OCI-LY1 (cell line): ENCODE measurements at regions not wholly inside any gene's neighbourhood (a gene's known extent, or its start where the extent isn't known, plus 50 kb on each side); places are given as distances from the start of the nearest gene placed in this dataset.

Experiments
- H2AFZ ChIP-seq: fragments of 200-600 bp; sonication (generic), shearing (Covaris generic); 2 replicates; pipeline ENCODE4 v1.6.0; 2014; ENCODE audit warnings: antibody characterized with exemption, mild to moderate bottlenecking, low read length
- H3F3A ChIP-seq: fragments of 200-600 bp; sonication (generic), shearing (Covaris generic); 2 replicates; pipeline ENCODE4 v1.6.0; 2014; ENCODE audit warnings: mild to moderate bottlenecking, antibody characterized with exemption, low read length, moderate library complexity; ENCODE audit not compliant: insufficient read depth
- H3K27ac ChIP-seq: fragments of 200-600 bp; sonication (generic); 2 replicates; pipeline ENCODE4 v1.5.1; 2014; ENCODE audit warnings: low read length, mixed run types, mild to moderate bottlenecking, low read depth; ENCODE audit not compliant: poor library complexity, severe bottlenecking
- H3K27me3 ChIP-seq: fragments of 200-600 bp; sonication (generic); 2 replicates; pipeline ENCODE4 v1.6.0; 2014; ENCODE audit warnings: antibody characterized with exemption, mild to moderate bottlenecking, low read length, moderate library complexity; ENCODE audit not compliant: insufficient read depth
- H3K36me3 ChIP-seq: fragments of 200-600 bp; sonication (generic); 2 replicates; pipeline ENCODE4 v1.6.1; 2014; ENCODE audit warnings: mild to moderate bottlenecking, antibody characterized with exemption, low read length, moderate library complexity, mixed read lengths; ENCODE audit not compliant: insufficient read depth
- H3K4me1 ChIP-seq: fragments of 200-600 bp; sonication (generic); 2 replicates; pipeline ENCODE4 v1.5.1; 2014; ENCODE audit warnings: mild to moderate bottlenecking, low read length, moderate library complexity; ENCODE audit not compliant: insufficient read depth, severe bottlenecking
- H3K4me2 ChIP-seq: fragments of 200-600 bp; sonication (generic), shearing (Covaris generic); 2 replicates; pipeline ENCODE4 v1.6.1; 2014; ENCODE audit warnings: low read length
- H3K4me3 ChIP-seq: fragments of 200-600 bp; sonication (generic); 2 replicates; pipeline ENCODE4 v1.5.1; 2014; ENCODE audit warnings: low read length, low read depth, mild to moderate bottlenecking, mixed read lengths; ENCODE audit not compliant: poor library complexity, severe bottlenecking
- H3K79me2 ChIP-seq: fragments of 200-600 bp; shearing (Covaris generic); 2 replicates; pipeline ENCODE4 v1.6.1; 2016; ENCODE audit warnings: mixed run types, low read length, mixed read lengths; ENCODE audit not compliant: insufficient read depth
- H3K9ac ChIP-seq: fragments of 200-600 bp; sonication (generic), shearing (Covaris generic); 2 replicates; pipeline ENCODE4 v1.6.1; 2014; ENCODE audit warnings: mild to moderate bottlenecking, low read length, mixed read lengths
- H3K9me2 ChIP-seq: fragments of 200-600 bp; sonication (generic), shearing (Covaris generic); 2 replicates; pipeline ENCODE4 v1.6.1; 2014; ENCODE audit warnings: low read depth, mild to moderate bottlenecking, low read length, mixed read lengths
- H3K9me3 ChIP-seq: fragments of 200-600 bp; shearing (Covaris generic); 2 replicates; pipeline ENCODE4 v1.6.1; 2014; ENCODE audit warnings: low read length, mixed read lengths
- H4K20me1 ChIP-seq: fragments of 200-600 bp; sonication (generic), shearing (Covaris generic); 2 replicates; pipeline ENCODE4 v1.6.0; 2016; ENCODE audit warnings: mild to moderate bottlenecking, low read length; ENCODE audit not compliant: insufficient read depth
- EZH2 ChIP-seq: fragments of 200-600 bp; sonication (generic), shearing (Covaris generic); IDR thresholded peaks from 2 replicates; pipeline ENCODE4 v1.8.0; 2017; ENCODE audit warnings: borderline replicate concordance, mixed run types, mild to moderate bottlenecking, antibody characterized with exemption, low read length, moderate library complexity, mixed read lengths
- TF ChIP-seq, protein P1 (sequence below): fragments of 200-600 bp; sonication (generic), shearing (Covaris generic); IDR thresholded peaks from 2 replicates; pipeline ENCODE4 v1.5.1; 2017; ENCODE audit warnings: mild to moderate bottlenecking, antibody characterized with exemption, low read length, moderate library complexity, mixed read lengths

DNA sequence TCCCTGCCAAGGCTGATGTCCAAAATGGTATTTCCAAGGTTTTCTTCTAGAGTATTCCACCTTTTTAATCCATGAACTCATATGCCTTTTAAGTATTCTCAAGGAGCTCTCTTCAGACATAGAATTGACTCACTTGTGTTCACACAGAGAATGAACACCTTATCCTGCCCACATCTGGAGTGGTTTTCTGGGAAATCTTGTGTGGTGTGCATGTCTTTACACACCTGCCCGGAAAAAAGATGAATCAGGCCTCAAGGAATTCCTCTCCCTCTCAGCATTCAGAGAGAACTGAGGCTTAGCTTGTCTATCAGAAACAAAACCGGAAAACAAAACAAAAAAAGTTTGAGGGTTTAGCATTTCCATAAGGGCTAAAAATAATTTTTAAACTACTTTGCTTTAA is 148.8 kb downstream of the TFAP2A start:
- Histone ChIP-seq H2AFZ (no peak overlapping the region), H3K9me2 (no peaks in the 10 kb centered on the region), H3K36me3 (no peaks in the 10 kb centered on the region; the same call in 1 of the 2 replicates), H3K4me1 (no peaks in the 10 kb centered on the region), H3K9me3 (no peaks in the 10 kb centered on the region), H3K9ac (no peak overlapping the region), H3K27me3 (no peaks in the 10 kb centered on the region), H3K4me2 (no peak overlapping the region), H3K27ac (no peak overlapping the region), H3K4me3 (no peak overlapping the region), H4K20me1 (no peaks in the 10 kb centered on the region), H3K79me2 (no peaks in the 10 kb centered on the region), H3F3A (no peaks in the 10 kb centered on the region)
- TF ChIP-seq, protein P1, sequence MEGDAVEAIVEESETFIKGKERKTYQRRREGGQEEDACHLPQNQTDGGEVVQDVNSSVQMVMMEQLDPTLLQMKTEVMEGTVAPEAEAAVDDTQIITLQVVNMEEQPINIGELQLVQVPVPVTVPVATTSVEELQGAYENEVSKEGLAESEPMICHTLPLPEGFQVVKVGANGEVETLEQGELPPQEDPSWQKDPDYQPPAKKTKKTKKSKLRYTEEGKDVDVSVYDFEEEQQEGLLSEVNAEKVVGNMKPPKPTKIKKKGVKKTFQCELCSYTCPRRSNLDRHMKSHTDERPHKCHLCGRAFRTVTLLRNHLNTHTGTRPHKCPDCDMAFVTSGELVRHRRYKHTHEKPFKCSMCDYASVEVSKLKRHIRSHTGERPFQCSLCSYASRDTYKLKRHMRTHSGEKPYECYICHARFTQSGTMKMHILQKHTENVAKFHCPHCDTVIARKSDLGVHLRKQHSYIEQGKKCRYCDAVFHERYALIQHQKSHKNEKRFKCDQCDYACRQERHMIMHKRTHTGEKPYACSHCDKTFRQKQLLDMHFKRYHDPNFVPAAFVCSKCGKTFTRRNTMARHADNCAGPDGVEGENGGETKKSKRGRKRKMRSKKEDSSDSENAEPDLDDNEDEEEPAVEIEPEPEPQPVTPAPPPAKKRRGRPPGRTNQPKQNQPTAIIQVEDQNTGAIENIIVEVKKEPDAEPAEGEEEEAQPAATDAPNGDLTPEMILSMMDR: no peak
- no peak for TF ChIP-seq EZH2

DNA sequence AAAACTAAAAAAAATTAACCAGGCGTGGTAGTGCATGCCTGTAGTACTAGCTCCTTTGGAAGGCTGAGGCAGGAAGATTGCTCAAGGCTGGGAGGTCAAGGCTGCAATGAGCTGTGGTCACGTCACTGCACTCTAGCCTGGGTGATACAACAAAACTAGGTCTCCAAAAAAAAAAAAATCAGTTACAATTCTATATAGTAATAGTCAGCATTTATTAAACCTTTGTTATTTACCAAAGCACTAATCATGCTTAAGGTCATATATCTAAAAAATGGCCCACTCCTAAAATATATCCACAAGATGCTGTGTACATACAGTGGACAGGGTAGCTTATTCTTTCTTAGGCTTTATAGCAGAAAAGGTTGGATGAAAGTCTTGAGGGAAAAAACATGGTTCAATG is 152.4 kb downstream of the TFAP2A start:
- H3K4me3 ChIP-seq: no peak overlapping the region
- H3K27ac ChIP-seq: no peak overlapping the region
- H3K27me3 ChIP-seq: no peaks in the 10 kb centered on the region
- no peaks in the 10 kb centered on the region for H3K9me3 ChIP-seq
- no peaks in the 10 kb centered on the region for H3K9me2 ChIP-seq
- no peak overlapping the region for H3K4me2 ChIP-seq
- no peaks in the 10 kb centered on the region; the same call in 1 of the 2 replicates for H3K36me3 ChIP-seq
- no peaks in the 10 kb centered on the region for H4K20me1 ChIP-seq
- TF ChIP-seq, protein P1: no peak
- TF ChIP-seq EZH2: no peak
- H3K79me2 ChIP-seq: no peaks in the 10 kb centered on the region
- H3F3A ChIP-seq: no peaks in the 10 kb centered on the region
- no peak overlapping the region for H2AFZ ChIP-seq
- H3K4me1 ChIP-seq: no peaks in the 10 kb centered on the region
- no peak overlapping the region for H3K9ac ChIP-seq

DNA sequence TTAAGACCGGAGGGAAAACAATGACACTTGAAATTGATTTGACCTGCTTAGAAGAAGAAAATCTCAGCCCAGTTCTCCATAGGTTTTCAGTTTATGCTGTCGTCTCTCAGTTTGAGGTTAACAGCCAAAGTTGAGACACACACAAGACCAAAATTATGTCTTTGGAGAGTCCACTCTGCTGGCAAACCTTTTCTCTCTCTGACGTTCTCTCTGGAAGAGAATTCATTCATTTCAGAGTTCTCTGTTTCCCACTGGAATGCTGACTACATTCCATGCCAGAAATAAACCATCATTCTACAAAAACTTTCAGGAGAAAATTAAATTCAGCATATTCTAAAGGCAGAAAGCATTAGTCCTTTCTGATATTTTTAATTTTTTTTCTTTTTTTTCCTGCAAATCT is 155.2 kb downstream of the TFAP2A start:
- Histone ChIP-seq H4K20me1 (no peaks in the 10 kb centered on the region), H2AFZ (no peak overlapping the region), H3K4me2 (no peak overlapping the region), H3K79me2 (no peaks in the 10 kb centered on the region), H3K4me3 (no peak overlapping the region), H3K27me3 (no peaks in the 10 kb centered on the region), H3K27ac (no peak overlapping the region), H3F3A (no peaks in the 10 kb centered on the region), H3K36me3 (no peaks in the 10 kb centered on the region), H3K4me1 (no peaks in the 10 kb centered on the region), H3K9ac (no peak overlapping the region), H3K9me3 (no peaks in the 10 kb centered on the region), H3K9me2 (no peaks in the 10 kb centered on the region)
- TF ChIP-seq, protein P1: no peak
- TF ChIP-seq EZH2: no peak
